Parathyroid adenoma (tissue), 2 donors: ENCODE measurements at regions not wholly inside any gene's neighbourhood (a gene's known extent, or its start where the extent isn't known, plus 50 kb on each side); places are given as distances from the start of the nearest gene placed in this dataset.

Source experiments
- H2AFZ ChIP-seq: fragments of 300-600 bp; sonication (generic); one replicate; pipeline ENCODE4 v1.7.0; 2017; ENCODE audit warnings: antibody characterized with exemption, mild to moderate bottlenecking
- H3K27ac ChIP-seq: fragments of 300-600 bp; sonication (generic); one replicate; pipeline ENCODE4 v1.7.0; 2017
- H3K27me3 ChIP-seq: fragments of 300-600 bp; sonication (generic); one replicate; pipeline ENCODE4 v1.7.0; 2017; ENCODE audit warnings: low read length; ENCODE audit not compliant: control insufficient read depth, insufficient read depth
- H3K36me3 ChIP-seq: fragments of 300-600 bp; sonication (generic); one replicate; pipeline ENCODE4 v1.7.0; 2017; ENCODE audit warnings: low read length; ENCODE audit not compliant: control insufficient read depth, insufficient read depth
- H3K4me1 ChIP-seq: fragments of 300-600 bp; sonication (generic); one replicate; pipeline ENCODE4 v1.7.0; 2017; ENCODE audit warnings: control low read depth
- H3K4me2 ChIP-seq: fragments of 300-600 bp; sonication (generic); one replicate; pipeline ENCODE4 v1.7.0; 2017; ENCODE audit warnings: low read length
- H3K4me3 ChIP-seq: fragments of 300-600 bp; sonication (generic); one replicate; pipeline ENCODE4 v1.7.0; 2017; ENCODE audit warnings: low read depth, low read length
- H3K79me2 ChIP-seq: fragments of 300-600 bp; sonication (generic); one replicate; pipeline ENCODE4 v1.7.0; 2017; ENCODE audit warnings: control low read depth
- H3K9ac ChIP-seq: fragments of 300-600 bp; sonication (generic); one replicate; pipeline ENCODE4 v1.7.0; 2017; ENCODE audit warnings: mild to moderate bottlenecking
- H3K9me3 ChIP-seq: fragments of 300-600 bp; sonication (generic); one replicate; pipeline ENCODE4 v1.7.0; 2017; ENCODE audit warnings: low read length; ENCODE audit not compliant: control insufficient read depth
- TF ChIP-seq, protein P1 (sequence below): fragments of 300-600 bp; sonication (generic); IDR thresholded peaks from one replicate; pipeline ENCODE4 v1.7.0; 2017; ENCODE audit warnings: antibody characterized with exemption, mild to moderate bottlenecking
- donor health status: primary hyperparathyroidism.

DNA sequence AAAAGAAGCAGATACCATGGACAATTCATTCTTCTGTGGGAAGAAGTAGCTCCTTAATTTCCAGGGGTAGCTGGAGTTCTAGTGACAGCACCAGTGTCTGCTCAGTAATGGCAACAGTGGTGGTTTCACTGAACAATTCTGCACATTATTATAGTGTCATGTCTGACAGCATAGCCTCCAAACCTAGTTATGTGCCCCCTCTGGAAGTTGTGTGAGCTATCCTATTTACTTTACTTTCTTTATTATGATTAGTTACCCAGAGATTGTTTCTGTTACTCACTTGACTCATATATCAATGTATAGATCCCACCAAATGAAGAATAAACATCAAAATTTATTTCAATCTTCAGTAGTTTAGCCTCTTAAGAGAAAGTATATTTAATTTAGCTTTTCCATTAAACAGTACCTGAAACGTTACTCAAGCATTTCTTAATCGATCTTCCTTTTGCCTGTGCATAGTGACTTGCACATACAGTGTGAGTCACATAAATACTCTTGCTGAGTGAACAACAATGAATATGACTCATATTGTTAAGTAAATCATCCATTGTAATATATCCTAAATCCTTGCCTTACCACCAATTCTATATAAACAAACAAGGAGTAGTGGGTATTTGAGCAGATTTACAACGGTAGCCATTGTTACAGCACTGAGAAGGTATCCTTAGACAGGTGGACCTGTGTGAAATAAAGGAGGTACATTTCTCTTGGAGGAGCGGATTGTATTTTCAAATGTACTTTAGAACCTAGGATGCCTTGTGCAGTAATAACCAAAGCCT, 534.7 kb downstream of the ANKRD50 start:
- H3K27ac ChIP-seq, result no peak overlapping the region
- TF ChIP-seq, protein P1, sequence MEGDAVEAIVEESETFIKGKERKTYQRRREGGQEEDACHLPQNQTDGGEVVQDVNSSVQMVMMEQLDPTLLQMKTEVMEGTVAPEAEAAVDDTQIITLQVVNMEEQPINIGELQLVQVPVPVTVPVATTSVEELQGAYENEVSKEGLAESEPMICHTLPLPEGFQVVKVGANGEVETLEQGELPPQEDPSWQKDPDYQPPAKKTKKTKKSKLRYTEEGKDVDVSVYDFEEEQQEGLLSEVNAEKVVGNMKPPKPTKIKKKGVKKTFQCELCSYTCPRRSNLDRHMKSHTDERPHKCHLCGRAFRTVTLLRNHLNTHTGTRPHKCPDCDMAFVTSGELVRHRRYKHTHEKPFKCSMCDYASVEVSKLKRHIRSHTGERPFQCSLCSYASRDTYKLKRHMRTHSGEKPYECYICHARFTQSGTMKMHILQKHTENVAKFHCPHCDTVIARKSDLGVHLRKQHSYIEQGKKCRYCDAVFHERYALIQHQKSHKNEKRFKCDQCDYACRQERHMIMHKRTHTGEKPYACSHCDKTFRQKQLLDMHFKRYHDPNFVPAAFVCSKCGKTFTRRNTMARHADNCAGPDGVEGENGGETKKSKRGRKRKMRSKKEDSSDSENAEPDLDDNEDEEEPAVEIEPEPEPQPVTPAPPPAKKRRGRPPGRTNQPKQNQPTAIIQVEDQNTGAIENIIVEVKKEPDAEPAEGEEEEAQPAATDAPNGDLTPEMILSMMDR, result no peak

DNA sequence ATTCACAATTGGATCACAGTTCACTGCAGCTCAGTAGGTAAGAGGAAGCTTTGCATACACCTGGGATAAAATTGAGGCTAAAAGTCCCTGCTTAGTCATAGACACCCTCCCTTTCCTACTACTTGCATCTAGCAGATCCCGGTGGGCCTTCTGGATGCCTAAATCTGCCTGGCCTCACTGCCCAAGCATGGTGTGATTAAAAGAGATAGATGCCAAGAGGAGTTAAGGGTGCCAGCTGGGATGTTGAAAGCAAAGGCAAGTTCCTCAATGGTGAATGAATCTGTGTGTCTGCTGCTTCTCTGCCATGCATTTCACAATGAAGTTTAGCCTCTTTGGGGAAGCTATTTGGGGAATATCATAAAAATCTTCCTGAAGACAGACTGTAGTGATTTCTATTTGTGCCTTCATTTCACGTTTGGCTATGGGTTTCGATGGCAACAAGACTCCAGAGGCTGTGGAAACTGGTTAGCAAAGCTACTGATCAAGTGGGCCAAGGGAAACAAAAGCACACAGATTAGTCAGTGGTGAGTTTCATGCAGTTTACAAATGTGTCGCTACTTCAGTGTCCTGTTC, 534.0 kb downstream of the ANKRD50 start:
- no peak overlapping the region for H3K4me2 ChIP-seq
- H3K36me3 ChIP-seq, result no peaks in the 10 kb centered on the region
- TF ChIP-seq, protein P1, result no peak
- no peak overlapping the region for H3K9ac ChIP-seq
- H3K4me1 ChIP-seq, result no peaks in the 10 kb centered on the region
- H2AFZ ChIP-seq, result no peak overlapping the region
- no peaks in the 10 kb centered on the region for H3K9me3 ChIP-seq
- no peaks in the 10 kb centered on the region for H3K79me2 ChIP-seq
- H3K27me3 ChIP-seq, result no peaks in the 10 kb centered on the region
- H3K4me3 ChIP-seq, result no peak overlapping the region
- H3K27ac ChIP-seq, result no peak overlapping the region

More for the DNA sequence above, 534.7 kb downstream of the ANKRD50 start:
- H3K9ac ChIP-seq, result no peak overlapping the region
- no peaks in the 10 kb centered on the region for H3K9me3 ChIP-seq
- H3K36me3 ChIP-seq, result no peaks in the 10 kb centered on the region
- H3K4me2 ChIP-seq, result no peak overlapping the region
- no peak overlapping the region for H2AFZ ChIP-seq
- H3K79me2 ChIP-seq, result no peaks in the 10 kb centered on the region
- no peaks in the 10 kb centered on the region for H3K4me1 ChIP-seq
- no peak overlapping the region for H3K4me3 ChIP-seq
- no peaks in the 10 kb centered on the region for H3K27me3 ChIP-seq

DNA sequence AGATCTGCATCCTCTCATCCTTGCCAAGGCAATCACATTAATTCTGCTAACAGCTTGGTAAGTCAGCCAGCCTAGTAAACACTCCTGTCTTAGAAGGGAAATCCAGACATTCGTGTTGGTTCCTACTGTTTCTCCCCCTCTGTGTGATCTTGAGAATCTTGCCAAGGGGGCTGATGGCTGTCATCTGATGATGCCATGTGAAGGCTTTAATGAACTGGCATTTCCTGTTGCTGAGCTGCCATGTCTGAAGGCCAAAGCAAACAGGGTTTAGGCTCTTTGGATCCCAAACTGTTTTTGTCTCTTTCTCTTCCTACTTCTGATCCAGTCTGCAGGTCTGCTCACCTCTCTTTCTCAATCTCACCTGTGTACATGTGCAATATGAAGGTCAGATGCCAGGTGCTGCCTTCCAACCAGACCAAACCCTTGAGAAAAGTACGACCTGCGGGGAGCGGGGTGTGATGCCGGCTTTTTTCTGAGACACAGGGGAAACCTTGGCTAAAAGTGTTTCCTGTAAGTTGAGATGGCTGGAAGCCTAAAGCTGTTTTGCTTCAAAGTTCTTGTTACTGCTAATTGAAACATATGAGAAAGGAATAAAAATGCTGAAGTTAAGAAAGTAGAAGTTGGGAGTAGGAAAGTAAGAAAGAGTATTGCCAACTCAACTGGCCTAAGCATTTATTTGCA, 532.9 kb downstream of the ANKRD50 start:
- Histone ChIP-seq H3K4me1 (no peaks in the 10 kb centered on the region), H3K9me3 (no peaks in the 10 kb centered on the region), H3K79me2 (no peaks in the 10 kb centered on the region), H3K9ac (no peak overlapping the region), H2AFZ (no peak overlapping the region), H3K36me3 (no peaks in the 10 kb centered on the region), H3K27me3 (no peaks in the 10 kb centered on the region), H3K4me3 (no peak overlapping the region), H3K4me2 (no peak overlapping the region), H3K27ac (no peak overlapping the region)
- TF ChIP-seq, protein P1, result no peak

DNA sequence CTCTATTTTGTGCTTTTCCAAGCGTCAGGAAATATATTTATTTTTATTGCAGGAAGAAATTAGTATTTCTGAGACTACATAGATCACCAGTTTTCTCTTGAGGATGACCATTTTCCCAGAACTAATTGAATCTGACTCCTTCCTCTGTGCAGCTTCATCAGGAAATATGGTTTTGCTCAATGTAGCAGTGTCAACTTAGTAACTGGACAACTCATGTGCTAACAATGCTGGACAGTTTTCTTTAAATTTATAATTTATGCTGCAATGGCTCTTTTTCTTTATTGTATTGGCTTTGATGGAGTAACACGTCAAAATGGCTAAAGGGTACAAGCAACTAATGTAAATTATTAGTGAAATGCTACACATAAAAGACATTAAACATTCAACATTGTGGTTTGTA, 531.5 kb downstream of the ANKRD50 start:
- no peak overlapping the region for H2AFZ ChIP-seq
- H3K4me1 ChIP-seq, result no peaks in the 10 kb centered on the region
- H3K79me2 ChIP-seq, result no peaks in the 10 kb centered on the region
- no peak overlapping the region for H3K27ac ChIP-seq
- H3K4me3 ChIP-seq, result no peak overlapping the region
- H3K9ac ChIP-seq, result no peak overlapping the region
- H3K4me2 ChIP-seq, result no peak overlapping the region
- no peaks in the 10 kb centered on the region for H3K36me3 ChIP-seq
- no peaks in the 10 kb centered on the region for H3K9me3 ChIP-seq
- TF ChIP-seq, protein P1, result no peak
- no peaks in the 10 kb centered on the region for H3K27me3 ChIP-seq
